ENCODE measurements at regions not wholly inside any gene's neighbourhood (a gene's known extent, or its start where the extent isn't known, plus 50 kb on each side); places are given as distances from the start of the nearest gene placed in this dataset.
"Not testable (repeated sequence)": the region's sequence is repeated elsewhere in the genome, so short reads cannot be mapped to it uniquely, and the experiment has no call there.

GRCh38 chr1:90826024-90826423 is 108.9 kb upstream of the BARHL2 start:
- H3K4me1 ChIP-seq (ENCODE audit: control insufficient read depth, insufficient read depth, low read length) = no peaks in the 10 kb centered on the region
- no peaks in the 10 kb centered on the region for H3K9me3 ChIP-seq (ENCODE audit: control insufficient read depth, low read length)
- H3K27ac ChIP-seq (ENCODE audit: insufficient read depth, low read depth, low read length, poor library complexity, severe bottlenecking) = no peak overlapping the region
- 78 to 82% methylated on average over 8 to 10 of the region's 13 CpGs for WGBS, 2 experiments
- H3K36me3 ChIP-seq (ENCODE audit: control insufficient read depth, insufficient read depth, low read length) = no peaks in the 10 kb centered on the region
- H3K27me3 ChIP-seq (ENCODE audit: control insufficient read depth, insufficient read depth, low read length, poor library complexity, severe bottlenecking) = peaks cover 2% of the 10 kb centered on the region
- no peak overlapping the region for H3K4me3 ChIP-seq (ENCODE audit: insufficient read depth, low read depth, low read length)

GRCh38 chr1:90824551-90824950 is 107.4 kb upstream of the BARHL2 start:
- 93 to 96% methylated on average over 3 of the region's 3 CpGs for WGBS, 2 experiments
- no peaks in the 10 kb centered on the region for H3K36me3 ChIP-seq (ENCODE audit: control insufficient read depth, insufficient read depth, low read length)
- H3K4me1 ChIP-seq (ENCODE audit: control insufficient read depth, insufficient read depth, low read length) = no peaks in the 10 kb centered on the region

GRCh38 chr1:90823686-90824085 is 106.6 kb upstream of the BARHL2 start:
- no peak overlapping the region for H3K27ac ChIP-seq (ENCODE audit: insufficient read depth, low read depth, low read length, poor library complexity, severe bottlenecking)
- no peaks in the 10 kb centered on the region for H3K27me3 ChIP-seq (ENCODE audit: control insufficient read depth, insufficient read depth, low read length, poor library complexity, severe bottlenecking)
- no peaks in the 10 kb centered on the region for H3K4me1 ChIP-seq (ENCODE audit: control insufficient read depth, insufficient read depth, low read length)
- no peak overlapping the region for H3K4me3 ChIP-seq (ENCODE audit: insufficient read depth, low read depth, low read length)
- H3K9me3 ChIP-seq (ENCODE audit: control insufficient read depth, low read length) = no peaks in the 10 kb centered on the region
- WGBS, 2 experiments = 90 to 92% methylated on average over 2 to 3 of the region's 3 CpGs
- no peaks in the 10 kb centered on the region for H3K36me3 ChIP-seq (ENCODE audit: control insufficient read depth, insufficient read depth, low read length)

More at GRCh38 chr1:90824551-90824950, 107.4 kb upstream of the BARHL2 start:
- Histone ChIP-seq H3K9me3 (ENCODE audit: control insufficient read depth, low read length) (no peaks in the 10 kb centered on the region), H3K27me3 (ENCODE audit: control insufficient read depth, insufficient read depth, low read length, poor library complexity, severe bottlenecking) (no peaks in the 10 kb centered on the region), H3K4me3 (ENCODE audit: insufficient read depth, low read depth, low read length) (no peak overlapping the region), H3K27ac (ENCODE audit: insufficient read depth, low read depth, low read length, poor library complexity, severe bottlenecking) (no peak overlapping the region)

- no peaks in the 10 kb centered on the region for H3K36me3 ChIP-seq (ENCODE audit: control insufficient read depth, insufficient read depth, low read length)
- H3K4me3 ChIP-seq (ENCODE audit: insufficient read depth, low read depth, low read length) = no peak overlapping the region
- no peaks in the 10 kb centered on the region for H3K9me3 ChIP-seq (ENCODE audit: control insufficient read depth, low read length)
- no peaks in the 10 kb centered on the region for H3K4me1 ChIP-seq (ENCODE audit: control insufficient read depth, insufficient read depth, low read length)
- H3K27ac ChIP-seq (ENCODE audit: insufficient read depth, low read depth, low read length, poor library complexity, severe bottlenecking) = no peak overlapping the region
- 94 to 95% methylated on average over 5 of the region's 5 CpGs for WGBS, 2 experiments
- H3K27me3 ChIP-seq (ENCODE audit: control insufficient read depth, insufficient read depth, low read length, poor library complexity, severe bottlenecking) = no peaks in the 10 kb centered on the region
Measured at GRCh38 chr1:90821788-90822359, 104.8 kb upstream of the BARHL2 start.

GRCh38 chr1:90821152-90821787 is 104.2 kb upstream of the BARHL2 start:
- 92% methylated on average over 5 of the region's 5 CpGs for WGBS, 2 experiments
- Histone ChIP-seq H3K9me3 (ENCODE audit: control insufficient read depth, low read length) (no peaks in the 10 kb centered on the region), H3K27me3 (ENCODE audit: control insufficient read depth, insufficient read depth, low read length, poor library complexity, severe bottlenecking) (no peaks in the 10 kb centered on the region), H3K36me3 (ENCODE audit: control insufficient read depth, insufficient read depth, low read length) (no peaks in the 10 kb centered on the region), H3K4me3 (ENCODE audit: insufficient read depth, low read depth, low read length) (no peak overlapping the region), H3K4me1 (ENCODE audit: control insufficient read depth, insufficient read depth, low read length) (no peaks in the 10 kb centered on the region), H3K27ac (ENCODE audit: insufficient read depth, low read depth, low read length, poor library complexity, severe bottlenecking) (no peak overlapping the region)

- Histone ChIP-seq H3K4me3 (ENCODE audit: insufficient read depth, low read depth, low read length) (no peak overlapping the region), H3K4me1 (ENCODE audit: control insufficient read depth, insufficient read depth, low read length) (no peaks in the 10 kb centered on the region), H3K36me3 (ENCODE audit: control insufficient read depth, insufficient read depth, low read length) (no peaks in the 10 kb centered on the region), H3K9me3 (ENCODE audit: control insufficient read depth, low read length) (no peaks in the 10 kb centered on the region), H3K27ac (ENCODE audit: insufficient read depth, low read depth, low read length, poor library complexity, severe bottlenecking) (no peak overlapping the region), H3K27me3 (ENCODE audit: control insufficient read depth, insufficient read depth, low read length, poor library complexity, severe bottlenecking) (no peaks in the 10 kb centered on the region)
- WGBS, 2 experiments = 92 to 100% methylated on average over 2 of the region's 2 CpGs
Measured at GRCh38 chr1:90820745-90821144, 103.6 kb upstream of the BARHL2 start.

- H3K27me3 ChIP-seq (ENCODE audit: control insufficient read depth, insufficient read depth, low read length, poor library complexity, severe bottlenecking) = no peaks in the 10 kb centered on the region
- no peak overlapping the region for H3K27ac ChIP-seq (ENCODE audit: insufficient read depth, low read depth, low read length, poor library complexity, severe bottlenecking)
- no peaks in the 10 kb centered on the region for H3K4me1 ChIP-seq (ENCODE audit: control insufficient read depth, insufficient read depth, low read length)
- no peaks in the 10 kb centered on the region for H3K36me3 ChIP-seq (ENCODE audit: control insufficient read depth, insufficient read depth, low read length)
- 94 to 95% methylated on average over 3 of the region's 3 CpGs for WGBS, 2 experiments
- H3K9me3 ChIP-seq (ENCODE audit: control insufficient read depth, low read length) = no peaks in the 10 kb centered on the region
- no peak overlapping the region for H3K4me3 ChIP-seq (ENCODE audit: insufficient read depth, low read depth, low read length)
Measured at GRCh38 chr1:90817399-90817798, 100.3 kb upstream of the BARHL2 start.

- H3K4me3 ChIP-seq (ENCODE audit: insufficient read depth, low read depth, low read length); H3K27me3 ChIP-seq (ENCODE audit: control insufficient read depth, insufficient read depth, low read length, poor library complexity, severe bottlenecking); H3K36me3 ChIP-seq (ENCODE audit: control insufficient read depth, insufficient read depth, low read length); H3K9me3 ChIP-seq (ENCODE audit: control insufficient read depth, low read length); H3K4me1 ChIP-seq (ENCODE audit: control insufficient read depth, insufficient read depth, low read length); H3K27ac ChIP-seq (ENCODE audit: insufficient read depth, low read depth, low read length, poor library complexity, severe bottlenecking): not testable (repeated sequence)
- 91 to 95% methylated on average over 6 of the region's 6 CpGs for WGBS, 2 experiments
Measured at GRCh38 chr1:90812237-90812636, 95.1 kb upstream of the BARHL2 start.

- 88 to 90% methylated on average over 5 of the region's 5 CpGs for WGBS, 2 experiments
- H3K27me3 ChIP-seq (ENCODE audit: control insufficient read depth, insufficient read depth, low read length, poor library complexity, severe bottlenecking); H3K27ac ChIP-seq (ENCODE audit: insufficient read depth, low read depth, low read length, poor library complexity, severe bottlenecking); H3K4me3 ChIP-seq (ENCODE audit: insufficient read depth, low read depth, low read length); H3K36me3 ChIP-seq (ENCODE audit: control insufficient read depth, insufficient read depth, low read length); H3K4me1 ChIP-seq (ENCODE audit: control insufficient read depth, insufficient read depth, low read length); H3K9me3 ChIP-seq (ENCODE audit: control insufficient read depth, low read length): not testable (repeated sequence)
Measured at GRCh38 chr1:90811444-90811950, 94.4 kb upstream of the BARHL2 start.

GRCh38 chr1:90810681-90811080 is 93.6 kb upstream of the BARHL2 start:
- Histone ChIP-seq H3K4me1 (ENCODE audit: control insufficient read depth, insufficient read depth, low read length) (no peaks in the 10 kb centered on the region), H3K9me3 (ENCODE audit: control insufficient read depth, low read length) (no peaks in the 10 kb centered on the region), H3K27me3 (ENCODE audit: control insufficient read depth, insufficient read depth, low read length, poor library complexity, severe bottlenecking) (no peaks in the 10 kb centered on the region), H3K27ac (ENCODE audit: insufficient read depth, low read depth, low read length, poor library complexity, severe bottlenecking) (no peak overlapping the region), H3K36me3 (ENCODE audit: control insufficient read depth, insufficient read depth, low read length) (no peaks in the 10 kb centered on the region), H3K4me3 (ENCODE audit: insufficient read depth, low read depth, low read length) (no peak overlapping the region)
- WGBS, 2 experiments = 94 to 97% methylated on average over 6 of the region's 6 CpGs
